WTC11 (cell line): ENCODE measurements at regions not wholly inside any gene's neighbourhood (a gene's known extent, or its start where the extent isn't known, plus 50 kb on each side); places are given as distances from the start of the nearest gene placed in this dataset.

Experiments used
- ATAC-seq: fragments of 200-7000 bp; cut with Tn5 transposase; 2 replicates; pipeline ENCODE4 v1.10.0; 2021; ENCODE audit warnings: mild to moderate bottlenecking, moderate library complexity
- CTCF ChIA-PET: fragments of 300-600 bp; sonication (Branson Sonifier 250); formaldehyde crosslinking; loops from one replicate; lab custom pipeline; 2021; ENCODE audit warnings: antibody characterized with exemption; lab: Charles Lee
- POLR2A ChIA-PET: fragments of 350-600 bp; sonication (Branson Sonifier 250); formaldehyde crosslinking; loops from one replicate; lab custom pipeline; 2021; ENCODE audit warnings: antibody characterized with exemption; lab: Charles Lee
- DNase-seq: peaks from one replicate; pipeline ENCODE4 v3.0.0; 2021; ENCODE audit warnings: low spot score
- H3K27ac Mint-ChIP-seq: 2 replicates; pipeline ENCODE4 v1.8.0; 2021; ENCODE audit warnings: mixed read lengths
- H3K27me3 Mint-ChIP-seq: 2 replicates; pipeline ENCODE4 v1.8.0; 2021; ENCODE audit warnings: low read depth, mild to moderate bottlenecking, moderate library complexity, mixed read lengths
- H3K36me3 Mint-ChIP-seq: 2 replicates; pipeline ENCODE4 v1.8.0; 2021; ENCODE audit warnings: mixed read lengths
- H3K4me1 Mint-ChIP-seq: 2 replicates; pipeline ENCODE4 v1.8.0; 2022; ENCODE audit warnings: mixed read lengths
- H3K4me3 Mint-ChIP-seq: 2 replicates; pipeline ENCODE4 v1.8.0; 2021; ENCODE audit warnings: mild to moderate bottlenecking, moderate library complexity, mixed read lengths
- H3K9me3 Mint-ChIP-seq: 2 replicates; pipeline ENCODE4 v1.8.0; 2021; ENCODE audit warnings: mixed read lengths
- CREM ChIP-seq: sonication (generic); formaldehyde crosslinking; IDR thresholded peaks from 2 replicates; pipeline ENCODE4 v1.8.1; 2022; ENCODE audit warnings: mild to moderate bottlenecking, missing genetic modification reagents, moderate library complexity
- ELF4 ChIP-seq: sonication (generic); formaldehyde crosslinking; IDR thresholded peaks from 2 replicates; pipeline ENCODE4 v1.8.1; 2022; ENCODE audit warnings: low read depth, mild to moderate bottlenecking, moderate library complexity, missing genetic modification reagents
- EMX1 ChIP-seq: fragments of 250-450 bp; sonication (Bioruptor Pico); IDR thresholded peaks from 2 replicates; pipeline ENCODE4 v1.8.0; 2021; ENCODE audit warnings: mild to moderate bottlenecking
- ESRRA ChIP-seq: sonication (generic); formaldehyde crosslinking; IDR thresholded peaks from 2 replicates; pipeline ENCODE4 v1.8.1; 2022; ENCODE audit warnings: mild to moderate bottlenecking, missing genetic modification reagents, borderline replicate concordance
- ETV6 ChIP-seq: sonication (generic); formaldehyde crosslinking; IDR thresholded peaks from 2 replicates; pipeline ENCODE4 v1.8.1; 2022; ENCODE audit warnings: mild to moderate bottlenecking, missing genetic modification reagents
- GRHL2 ChIP-seq: fragments of 250-450 bp; sonication (Bioruptor Pico); IDR thresholded peaks from 2 replicates; pipeline ENCODE4 v1.8.0; 2022; ENCODE audit warnings: mild to moderate bottlenecking, moderate library complexity; ENCODE audit not compliant: insufficient replicate concordance, severe bottlenecking
- KAT7 ChIP-seq: sonication (generic); formaldehyde crosslinking; IDR thresholded peaks from 2 replicates; pipeline ENCODE4 v1.8.1; 2023; ENCODE audit warnings: missing genetic modification reagents, mild to moderate bottlenecking, borderline replicate concordance
- MYBL2 ChIP-seq: sonication (generic); formaldehyde crosslinking; IDR thresholded peaks from 2 replicates; pipeline ENCODE4 v1.8.1; 2023; ENCODE audit warnings: mild to moderate bottlenecking, moderate library complexity, missing genetic modification reagents
- NFE2L1 ChIP-seq: sonication (generic); formaldehyde crosslinking; IDR thresholded peaks from 2 replicates; pipeline ENCODE4 v1.8.1; 2023; ENCODE audit warnings: missing genetic modification reagents
- NR1H2 ChIP-seq: sonication (generic); formaldehyde crosslinking; IDR thresholded peaks from 2 replicates; pipeline ENCODE4 v1.9.0; 2021; ENCODE audit warnings: mild to moderate bottlenecking, moderate library complexity, missing genetic modification reagents
- NR2C2 ChIP-seq: sonication (generic); formaldehyde crosslinking; IDR thresholded peaks from 2 replicates; pipeline ENCODE4 v1.8.0; 2022; ENCODE audit warnings: mild to moderate bottlenecking, missing genetic modification reagents
- OVOL2 ChIP-seq: fragments of 250-450 bp; sonication (Bioruptor Pico); IDR thresholded peaks from 2 replicates; pipeline ENCODE4 v1.9.0; 2021; ENCODE audit warnings: mild to moderate bottlenecking, borderline replicate concordance
- RORB ChIP-seq: fragments of 250-450 bp; sonication (Bioruptor Pico); IDR thresholded peaks from 2 replicates; pipeline ENCODE4 v1.9.0; 2021; ENCODE audit warnings: mild to moderate bottlenecking
- SOX15 ChIP-seq: fragments of 250-450 bp; sonication (Bioruptor Pico); IDR thresholded peaks from 2 replicates; pipeline ENCODE4 v1.9.0; 2021; ENCODE audit warnings: mild to moderate bottlenecking
- SP1 ChIP-seq: sonication (generic); formaldehyde crosslinking; conservative IDR thresholded peaks from 2 replicates; pipeline ENCODE4 v1.8.1; 2022; ENCODE audit warnings: missing genetic modification reagents
- TCF7 ChIP-seq: sonication (generic); formaldehyde crosslinking; IDR thresholded peaks from 2 replicates; pipeline ENCODE4 v1.8.0; 2022; ENCODE audit warnings: mild to moderate bottlenecking, low read depth, missing genetic modification reagents, moderate library complexity
- TEAD1 ChIP-seq: sonication (generic); formaldehyde crosslinking; IDR thresholded peaks from 2 replicates; pipeline ENCODE4 v1.8.0; 2022; ENCODE audit warnings: mild to moderate bottlenecking, missing genetic modification reagents
- ZNF219 ChIP-seq: sonication (generic); formaldehyde crosslinking; IDR thresholded peaks from 2 replicates; pipeline ENCODE4 v1.8.0; 2023; ENCODE audit warnings: missing genetic modification reagents, mild to moderate bottlenecking, borderline replicate concordance
- ZNF423 ChIP-seq: fragments of 250-450 bp; sonication (Bioruptor Pico); IDR thresholded peaks from 2 replicates; pipeline ENCODE4 v2.1.2; 2022; ENCODE audit warnings: mild to moderate bottlenecking, moderate library complexity
- TF ChIP-seq, protein P1 (sequence below): sonication (generic); formaldehyde crosslinking; IDR thresholded peaks from 2 replicates; pipeline ENCODE4 v1.8.0; 2022; ENCODE audit warnings: mild to moderate bottlenecking, missing genetic modification reagents
- TF ChIP-seq, protein P2 (sequence below): sonication (generic); formaldehyde crosslinking; IDR thresholded peaks from 2 replicates; pipeline ENCODE4 v1.8.1; 2022; ENCODE audit warnings: low read depth, missing genetic modification reagents, borderline replicate concordance
- TF ChIP-seq, protein P3 (sequence below): fragments of 250-450 bp; sonication (Bioruptor Pico); IDR thresholded peaks from 2 replicates; pipeline ENCODE4 v1.9.0; 2021; ENCODE audit warnings: mild to moderate bottlenecking
- TF ChIP-seq, protein P4 (sequence below): sonication (generic); formaldehyde crosslinking; conservative IDR thresholded peaks from 2 replicates; pipeline ENCODE4 v1.8.1; 2022; ENCODE audit warnings: mild to moderate bottlenecking, missing genetic modification reagents
- TF ChIP-seq, protein P5 (sequence below): sonication (generic); formaldehyde crosslinking; IDR thresholded peaks from 2 replicates; pipeline ENCODE4 v1.8.1; 2023; ENCODE audit warnings: mild to moderate bottlenecking, missing genetic modification reagents

DNA sequence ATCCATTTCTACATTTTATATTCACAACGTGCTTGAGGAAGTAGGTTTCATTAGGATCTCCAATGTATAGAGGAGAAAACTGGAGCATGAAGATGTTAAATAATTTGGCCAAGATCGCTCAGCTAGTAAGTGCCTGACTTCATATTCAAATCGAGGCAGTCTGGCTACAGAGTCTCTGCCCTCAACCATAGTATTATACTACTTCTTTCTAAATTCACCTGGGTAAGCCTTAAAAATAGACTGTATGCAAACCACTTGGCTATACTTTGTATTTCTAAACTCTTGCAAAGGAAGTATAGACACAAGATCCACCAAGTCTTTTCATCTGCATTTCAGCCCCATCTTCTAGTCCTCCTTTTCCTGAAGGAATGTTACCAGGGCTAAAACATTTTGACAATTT lies 232.0 kb downstream of the PLK2 start:
- no peak overlapping the region for H3K4me3 Mint-ChIP-seq
- no peaks in the 10 kb centered on the region for H3K27me3 Mint-ChIP-seq

DNA sequence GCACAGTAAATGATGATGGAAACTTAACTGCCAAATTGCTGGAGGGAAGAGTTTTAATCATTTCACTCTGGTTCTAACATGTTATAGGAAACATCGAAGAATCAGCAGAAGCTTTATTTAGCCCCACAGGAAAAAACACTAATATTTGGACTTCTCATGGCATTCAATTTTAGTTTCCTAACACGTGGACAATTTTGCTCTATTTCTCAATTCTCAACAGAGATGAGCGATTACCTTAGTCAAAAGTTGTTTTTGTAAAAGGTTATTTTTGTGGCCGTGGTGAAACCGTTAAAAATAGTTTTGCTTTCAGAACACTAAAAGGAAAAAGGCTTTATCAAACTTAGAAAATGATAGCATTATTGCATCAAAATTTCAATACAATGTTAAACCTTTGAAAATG lies 235.2 kb downstream of the PLK2 start:
- no peaks in the 10 kb centered on the region for H3K27me3 Mint-ChIP-seq
- no peak overlapping the region for H3K4me3 Mint-ChIP-seq
- H3K27ac Mint-ChIP-seq, result no peak overlapping the region
- H3K4me1 Mint-ChIP-seq, result no peaks in the 10 kb centered on the region
- no peak for ATAC-seq
- TF ChIP-seq NR1H2 (CRISPR knock-in tag) (no peak), ZNF423 (CRISPR knock-in tag) (no peak), NFE2L1 (CRISPR knock-in tag) (no peak), ELF4 (CRISPR knock-in tag) (no peak)
- TF ChIP-seq, protein P1, sequence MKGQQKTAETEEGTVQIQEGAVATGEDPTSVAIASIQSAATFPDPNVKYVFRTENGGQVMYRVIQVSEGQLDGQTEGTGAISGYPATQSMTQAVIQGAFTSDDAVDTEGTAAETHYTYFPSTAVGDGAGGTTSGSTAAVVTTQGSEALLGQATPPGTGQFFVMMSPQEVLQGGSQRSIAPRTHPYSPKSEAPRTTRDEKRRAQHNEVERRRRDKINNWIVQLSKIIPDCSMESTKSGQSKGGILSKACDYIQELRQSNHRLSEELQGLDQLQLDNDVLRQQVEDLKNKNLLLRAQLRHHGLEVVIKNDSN, result no peak
- TF ChIP-seq, protein P2, sequence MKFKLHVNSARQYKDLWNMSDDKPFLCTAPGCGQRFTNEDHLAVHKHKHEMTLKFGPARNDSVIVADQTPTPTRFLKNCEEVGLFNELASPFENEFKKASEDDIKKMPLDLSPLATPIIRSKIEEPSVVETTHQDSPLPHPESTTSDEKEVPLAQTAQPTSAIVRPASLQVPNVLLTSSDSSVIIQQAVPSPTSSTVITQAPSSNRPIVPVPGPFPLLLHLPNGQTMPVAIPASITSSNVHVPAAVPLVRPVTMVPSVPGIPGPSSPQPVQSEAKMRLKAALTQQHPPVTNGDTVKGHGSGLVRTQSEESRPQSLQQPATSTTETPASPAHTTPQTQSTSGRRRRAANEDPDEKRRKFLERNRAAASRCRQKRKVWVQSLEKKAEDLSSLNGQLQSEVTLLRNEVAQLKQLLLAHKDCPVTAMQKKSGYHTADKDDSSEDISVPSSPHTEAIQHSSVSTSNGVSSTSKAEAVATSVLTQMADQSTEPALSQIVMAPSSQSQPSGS, result no peak
- TF ChIP-seq, protein P3, sequence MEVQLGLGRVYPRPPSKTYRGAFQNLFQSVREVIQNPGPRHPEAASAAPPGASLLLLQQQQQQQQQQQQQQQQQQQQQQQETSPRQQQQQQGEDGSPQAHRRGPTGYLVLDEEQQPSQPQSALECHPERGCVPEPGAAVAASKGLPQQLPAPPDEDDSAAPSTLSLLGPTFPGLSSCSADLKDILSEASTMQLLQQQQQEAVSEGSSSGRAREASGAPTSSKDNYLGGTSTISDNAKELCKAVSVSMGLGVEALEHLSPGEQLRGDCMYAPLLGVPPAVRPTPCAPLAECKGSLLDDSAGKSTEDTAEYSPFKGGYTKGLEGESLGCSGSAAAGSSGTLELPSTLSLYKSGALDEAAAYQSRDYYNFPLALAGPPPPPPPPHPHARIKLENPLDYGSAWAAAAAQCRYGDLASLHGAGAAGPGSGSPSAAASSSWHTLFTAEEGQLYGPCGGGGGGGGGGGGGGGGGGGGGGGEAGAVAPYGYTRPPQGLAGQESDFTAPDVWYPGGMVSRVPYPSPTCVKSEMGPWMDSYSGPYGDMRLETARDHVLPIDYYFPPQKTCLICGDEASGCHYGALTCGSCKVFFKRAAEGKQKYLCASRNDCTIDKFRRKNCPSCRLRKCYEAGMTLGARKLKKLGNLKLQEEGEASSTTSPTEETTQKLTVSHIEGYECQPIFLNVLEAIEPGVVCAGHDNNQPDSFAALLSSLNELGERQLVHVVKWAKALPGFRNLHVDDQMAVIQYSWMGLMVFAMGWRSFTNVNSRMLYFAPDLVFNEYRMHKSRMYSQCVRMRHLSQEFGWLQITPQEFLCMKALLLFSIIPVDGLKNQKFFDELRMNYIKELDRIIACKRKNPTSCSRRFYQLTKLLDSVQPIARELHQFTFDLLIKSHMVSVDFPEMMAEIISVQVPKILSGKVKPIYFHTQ (CRISPR knock-in tag), result no peak
- TF ChIP-seq, all 79 proteins: peak for 0
- ChIA-PET CTCF (no interaction called here), POLR2A (no interaction called here)
- H3K36me3 Mint-ChIP-seq, result no peaks in the 10 kb centered on the region
- no peak for DNase-seq
- H3K9me3 Mint-ChIP-seq, result peaks cover 12% of the 10 kb centered on the region; the same call in 1 of the 2 replicates

More for the DNA sequence above, 232.0 kb downstream of the PLK2 start:
- ChIA-PET POLR2A (no interaction called here), CTCF (no interaction called here)
- no peak overlapping the region for H3K27ac Mint-ChIP-seq
- DNase-seq (no peak), ATAC-seq (no peak)
- H3K36me3 Mint-ChIP-seq, result no peaks in the 10 kb centered on the region
- TF ChIP-seq, protein P4, sequence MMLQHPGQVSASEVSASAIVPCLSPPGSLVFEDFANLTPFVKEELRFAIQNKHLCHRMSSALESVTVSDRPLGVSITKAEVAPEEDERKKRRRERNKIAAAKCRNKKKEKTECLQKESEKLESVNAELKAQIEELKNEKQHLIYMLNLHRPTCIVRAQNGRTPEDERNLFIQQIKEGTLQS, result no peak
- TF ChIP-seq MYBL2 (CRISPR knock-in tag), result no peak
- no peak for TF ChIP-seq RORB
- TF ChIP-seq EMX1 (CRISPR knock-in tag), result no peak
- TF ChIP-seq NR2C2, result no peak
- TF ChIP-seq SOX15 (CRISPR knock-in tag), result no peak
- TF ChIP-seq ZNF219 (CRISPR knock-in tag), result no peak
- no peak for TF ChIP-seq TEAD1 (CRISPR knock-in tag)
- TF ChIP-seq, protein P2, result no peak
- TF ChIP-seq TCF7 (CRISPR knock-in tag), result no peak
- TF ChIP-seq GRHL2 (CRISPR knock-in tag), result no peak
- TF ChIP-seq, protein P5, sequence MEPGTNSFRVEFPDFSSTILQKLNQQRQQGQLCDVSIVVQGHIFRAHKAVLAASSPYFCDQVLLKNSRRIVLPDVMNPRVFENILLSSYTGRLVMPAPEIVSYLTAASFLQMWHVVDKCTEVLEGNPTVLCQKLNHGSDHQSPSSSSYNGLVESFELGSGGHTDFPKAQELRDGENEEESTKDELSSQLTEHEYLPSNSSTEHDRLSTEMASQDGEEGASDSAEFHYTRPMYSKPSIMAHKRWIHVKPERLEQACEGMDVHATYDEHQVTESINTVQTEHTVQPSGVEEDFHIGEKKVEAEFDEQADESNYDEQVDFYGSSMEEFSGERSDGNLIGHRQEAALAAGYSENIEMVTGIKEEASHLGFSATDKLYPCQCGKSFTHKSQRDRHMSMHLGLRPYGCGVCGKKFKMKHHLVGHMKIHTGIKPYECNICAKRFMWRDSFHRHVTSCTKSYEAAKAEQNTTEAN (CRISPR knock-in tag), result no peak
- TF ChIP-seq KAT7 (CRISPR knock-in tag), result no peak
- no peak for TF ChIP-seq ELF4 (CRISPR knock-in tag)
- TF ChIP-seq SP1 (CRISPR knock-in tag), result no peak
- no peak for TF ChIP-seq ETV6
- no peak for TF ChIP-seq OVOL2
- TF ChIP-seq CREM (CRISPR knock-in tag), result no peak
- TF ChIP-seq ESRRA (CRISPR knock-in tag), result no peak
- no peaks in the 10 kb centered on the region for H3K4me1 Mint-ChIP-seq
- H3K9me3 Mint-ChIP-seq, result peaks cover 4% of the 10 kb centered on the region; the same call in 1 of the 2 replicates
